Astrocyte of the spinal cord (primary cell): ENCODE measurements at regions not wholly inside any gene's neighbourhood (a gene's known extent, or its start where the extent isn't known, plus 50 kb on each side); places are given as distances from the start of the nearest gene placed in this dataset.
"Not testable (repeated sequence)": the region's sequence is repeated elsewhere in the genome, so short reads cannot be mapped to it uniquely, and the experiment has no call there.

ENCODE experiments used
- DNase-seq: peaks from one replicate; pipeline ENCODE4 v3.0.0; 2011; ENCODE audit warnings: low read depth, low spot score
- H3K4me3 ChIP-seq: 2 replicates; pipeline ENCODE4 v1.5.1; 2011; ENCODE audit warnings: low read depth, mild to moderate bottlenecking, low read length, moderate library complexity
- CTCF ChIP-seq: IDR thresholded peaks from 2 replicates; pipeline ENCODE4 v1.5.1; 2012; ENCODE audit warnings: low read depth, mild to moderate bottlenecking, low read length, inconsistent platforms
- in situ Hi-C: cut with HindIII; loops from 2 replicates; pipeline ENCODE4 v1.10.0; 2017; ENCODE audit warnings: low sequenced_read_pairs

GRCh38 chr4:13990596-13991589, 363.4 kb upstream of the BOD1L1 start:
- in situ Hi-C loops: no loop called here
- H3K4me3 ChIP-seq: no peak overlapping the region
- TF ChIP-seq CTCF: no peak
- DNase-seq: no peak

GRCh38 chr4:13992041-13992440, 364.5 kb upstream of the BOD1L1 start:
- DNase-seq: no peak
- no peak overlapping the region for H3K4me3 ChIP-seq
- no peak for TF ChIP-seq CTCF
- in situ Hi-C loops: no loop called here

- no peak overlapping the region for H3K4me3 ChIP-seq
- DNase-seq: no peak
- TF ChIP-seq CTCF: no peak
- in situ Hi-C loops: no loop called here
Observed at GRCh38 chr4:13992975-13993520, 365.5 kb upstream of the BOD1L1 start.

- in situ Hi-C loops: no loop called here
- TF ChIP-seq CTCF: no peak
- no peak overlapping the region for H3K4me3 ChIP-seq
- no peak for DNase-seq
Observed at GRCh38 chr4:13994016-13994415, 366.5 kb upstream of the BOD1L1 start.

GRCh38 chr4:13998850-13999445, 371.4 kb upstream of the BOD1L1 start:
- in situ Hi-C loops: no loop called here
- no peak for TF ChIP-seq CTCF
- DNase-seq: no peak
- no peak overlapping the region for H3K4me3 ChIP-seq

- in situ Hi-C loops: no loop called here
- no peak for DNase-seq
- H3K4me3 ChIP-seq: no peak overlapping the region
- TF ChIP-seq CTCF: no peak
Observed at GRCh38 chr4:14000091-14000814, 372.7 kb upstream of the BOD1L1 start.

DNA sequence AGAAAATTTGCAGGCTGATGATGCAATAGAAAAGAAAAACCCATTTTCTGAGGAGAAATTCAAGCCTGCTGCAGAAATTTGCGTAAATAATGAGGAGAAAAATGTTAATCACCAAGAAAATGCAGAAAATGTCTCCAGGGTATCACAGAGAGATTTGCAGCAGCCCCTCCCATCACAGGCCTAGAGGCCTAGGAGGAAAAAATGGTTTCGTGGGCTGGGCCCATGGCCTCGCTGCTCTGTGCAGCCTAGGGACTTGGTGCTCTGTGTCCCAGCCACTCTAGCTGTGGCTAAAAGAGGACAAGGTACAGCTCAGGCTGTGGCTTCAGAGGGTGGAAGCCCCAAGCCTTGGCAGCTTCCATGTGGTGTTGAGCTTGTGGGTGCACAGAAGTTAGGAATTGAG, 374.8 kb upstream of the BOD1L1 start:
- H3K4me3 ChIP-seq, DNase-seq, in situ Hi-C loops: not testable (repeated sequence)
